Pancreas (tissue), 10 donors: ENCODE measurements at regions not wholly inside any gene's neighbourhood (a gene's known extent, or its start where the extent isn't known, plus 50 kb on each side); places are given as distances from the start of the nearest gene placed in this dataset.

ENCODE experiments used
- ATAC-seq, 4 donors: fragments of 200-7000 bp; cut with Tn5 transposase; one replicate each; pipeline versions ENCODE4 v1.8.0 to v1.9.1; 2020; ENCODE audit warnings: mild to moderate bottlenecking in 4 of 4, moderate library complexity in 4 of 4
- DNase-seq, 6 donors: peaks; one replicate each; pipeline ENCODE4 v3.0.0-alpha.2; 2020
- FAIRE-seq: peaks from 2 replicates; lab custom pipeline; 2012; peaks lifted over from hg19 to GRCh38; lab: Jason Lieb, UNC
- H3K27ac ChIP-seq, 4 donors: fragments of 200-600 bp; sonication (generic); 1 replicate in 3 of 4; 2 replicates in 1 of 4; pipeline versions ENCODE4 v1.5.0 to v1.8.0; 2020
- H3K27me3 ChIP-seq, 4 donors: fragments of 200-600 bp; one replicate each; pipeline ENCODE4 v1.8.0; 2021
- H3K36me3 ChIP-seq, 3 donors: fragments of 200-600 bp; sonication (generic) in 1 of 3; one replicate each; pipeline versions ENCODE4 v1.5.0 to v1.8.0; 2020 to 2021
- H3K4me1 ChIP-seq, 3 donors: fragments of 200-600 bp; one replicate each; pipeline ENCODE4 v1.8.0; 2021
- H3K4me3 ChIP-seq, 4 donors: fragments of 200-600 bp; sonication (generic) in 2 of 4; one replicate each; pipeline versions ENCODE4 v1.5.0 to v1.8.0; 2020 to 2021
- H3K9me3 ChIP-seq, 4 donors: fragments of 200-600 bp; one replicate each; pipeline ENCODE4 v1.8.0; 2021
- WGBS, 2 donors: extraction: QIAGEN DNeasy Blood & Tissue Kit; methylation state at CpG; one replicate each; pipeline ENCODE4 v1.1.7; 2013; 5-methylcytosine and 5-hydroxymethylcytosine counted together
- intact Hi-C, 3 donors: fragments of 100-400 bp; cut with DNase I; formaldehyde crosslinking; loops; one replicate each; pipeline versions ENCODE4 v1.11.1 to v1.14.2; 2022
- TF ChIP-seq, protein P1 (sequence below), 4 donors: fragments of 200-600 bp; sonication (generic) in 3 of 4; IDR thresholded peaks; one replicate each; pipeline versions ENCODE4 v1.5.0 to v1.8.0; 2021; ENCODE audit warnings: antibody characterized with exemption in 4 of 4
- donor health status: healthy with polysubstance abuse.
- donor health status: DM: no; HTN: no; CAD: no; lungs with moderate emphysema.
- donor health status: DM: no; HTN: no; CAD: no.
- donor health status: control.
- donor health status: control.
- donor health status: Bipolar disorder and iron deficiency.
- donor health status: DM: yes; HTN: yes; CAD: no.
- donor health status: DM: no; HTN: no; CAD: no.
- donor health status: DM: no; HTN: no; CAD: no.
- donor health status: DM: yes; HTN: yes; CAD: no.

DNA sequence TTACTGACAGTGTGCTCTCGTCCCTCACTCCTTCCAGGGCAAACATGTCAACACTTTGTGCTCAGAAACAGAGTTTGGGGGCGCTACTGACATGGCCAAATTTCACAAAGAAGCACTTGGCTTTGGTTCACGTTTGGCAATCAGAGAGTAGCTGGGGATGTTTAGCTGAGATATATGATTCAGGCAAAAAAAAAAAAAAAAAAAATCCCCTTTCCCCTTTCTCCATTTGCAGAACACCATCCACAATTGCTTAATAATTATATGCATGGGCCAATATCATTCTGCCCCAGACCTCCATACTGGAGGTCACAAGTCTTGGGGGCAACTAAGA is 128.4 kb upstream of the ADGRF1 start:
- ATAC-seq, result no peak
- no peak overlapping the region for H3K4me3 ChIP-seq
- no peaks in the 10 kb centered on the region for H3K4me1 ChIP-seq
- no peak for DNase-seq
- no peak overlapping the region for H3K27ac ChIP-seq
- H3K36me3 ChIP-seq, result no peaks in the 10 kb centered on the region
- no peak for FAIRE-seq
- no peaks in the 10 kb centered on the region for H3K27me3 ChIP-seq
- intact Hi-C loops, result no loop called here
- TF ChIP-seq, protein P1, sequence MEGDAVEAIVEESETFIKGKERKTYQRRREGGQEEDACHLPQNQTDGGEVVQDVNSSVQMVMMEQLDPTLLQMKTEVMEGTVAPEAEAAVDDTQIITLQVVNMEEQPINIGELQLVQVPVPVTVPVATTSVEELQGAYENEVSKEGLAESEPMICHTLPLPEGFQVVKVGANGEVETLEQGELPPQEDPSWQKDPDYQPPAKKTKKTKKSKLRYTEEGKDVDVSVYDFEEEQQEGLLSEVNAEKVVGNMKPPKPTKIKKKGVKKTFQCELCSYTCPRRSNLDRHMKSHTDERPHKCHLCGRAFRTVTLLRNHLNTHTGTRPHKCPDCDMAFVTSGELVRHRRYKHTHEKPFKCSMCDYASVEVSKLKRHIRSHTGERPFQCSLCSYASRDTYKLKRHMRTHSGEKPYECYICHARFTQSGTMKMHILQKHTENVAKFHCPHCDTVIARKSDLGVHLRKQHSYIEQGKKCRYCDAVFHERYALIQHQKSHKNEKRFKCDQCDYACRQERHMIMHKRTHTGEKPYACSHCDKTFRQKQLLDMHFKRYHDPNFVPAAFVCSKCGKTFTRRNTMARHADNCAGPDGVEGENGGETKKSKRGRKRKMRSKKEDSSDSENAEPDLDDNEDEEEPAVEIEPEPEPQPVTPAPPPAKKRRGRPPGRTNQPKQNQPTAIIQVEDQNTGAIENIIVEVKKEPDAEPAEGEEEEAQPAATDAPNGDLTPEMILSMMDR (IDR thresholded peaks at IDR 0.05), result no peak
- WGBS, 2 donors, result 76 to 81% methylated on average over 3 of the region's 3 CpGs
- H3K9me3 ChIP-seq, result no peaks in the 10 kb centered on the region

DNA sequence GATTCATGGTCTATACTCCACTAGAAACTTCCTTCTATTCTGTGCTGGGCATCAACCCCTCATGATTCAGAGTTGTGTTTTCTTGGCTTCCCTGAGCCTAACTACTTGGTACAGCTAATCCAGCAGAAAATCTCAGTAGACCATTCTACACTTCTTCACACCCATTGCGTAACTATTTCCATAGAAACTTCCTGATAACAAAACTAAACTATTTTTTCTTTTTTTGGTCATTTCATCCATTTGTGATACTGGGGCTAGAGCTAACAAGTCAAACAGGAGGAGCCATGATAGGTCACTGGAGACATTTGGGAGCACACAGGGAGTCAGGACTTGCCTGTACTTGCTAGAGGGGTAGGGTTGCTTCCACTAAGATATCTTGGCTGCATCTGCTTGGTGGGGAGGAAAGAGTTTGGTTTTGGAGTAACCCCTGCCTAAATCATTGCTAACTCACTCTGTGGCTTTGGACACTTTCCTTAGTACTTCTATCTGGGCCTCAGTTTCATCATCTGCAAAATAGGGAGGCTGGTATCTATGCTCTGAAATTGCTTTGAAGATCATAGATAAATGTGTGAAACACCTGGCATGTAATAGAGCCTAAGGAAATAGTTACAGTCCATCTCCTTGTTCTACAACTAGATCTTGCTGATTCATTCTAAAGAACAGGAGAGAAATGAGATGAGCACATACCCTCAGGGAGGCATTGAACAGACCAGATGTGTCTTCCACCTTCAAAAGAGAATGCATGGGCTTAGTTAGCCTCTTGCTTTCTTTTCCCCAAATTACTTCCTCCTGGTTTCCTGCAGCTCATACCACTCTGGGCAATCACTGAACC is 127.9 kb upstream of the ADGRF1 start:
- H3K4me1 ChIP-seq, result no peaks in the 10 kb centered on the region
- H3K4me3 ChIP-seq, result no peak overlapping the region
- H3K27me3 ChIP-seq, result no peaks in the 10 kb centered on the region
- no peaks in the 10 kb centered on the region for H3K9me3 ChIP-seq
- intact Hi-C loops, result no loop called here
- FAIRE-seq (no peak), DNase-seq (no peak), ATAC-seq (peak in 3 of 4 donors; percentile 22 to 71 (median 44))
- H3K36me3 ChIP-seq, result no peaks in the 10 kb centered on the region
- no peak overlapping the region for H3K27ac ChIP-seq
- TF ChIP-seq, protein P1 (IDR thresholded peaks at IDR 0.05), result no peak
- WGBS, 2 donors, result 93 to 98% methylated on average over 1 of the region's 1 CpG

DNA sequence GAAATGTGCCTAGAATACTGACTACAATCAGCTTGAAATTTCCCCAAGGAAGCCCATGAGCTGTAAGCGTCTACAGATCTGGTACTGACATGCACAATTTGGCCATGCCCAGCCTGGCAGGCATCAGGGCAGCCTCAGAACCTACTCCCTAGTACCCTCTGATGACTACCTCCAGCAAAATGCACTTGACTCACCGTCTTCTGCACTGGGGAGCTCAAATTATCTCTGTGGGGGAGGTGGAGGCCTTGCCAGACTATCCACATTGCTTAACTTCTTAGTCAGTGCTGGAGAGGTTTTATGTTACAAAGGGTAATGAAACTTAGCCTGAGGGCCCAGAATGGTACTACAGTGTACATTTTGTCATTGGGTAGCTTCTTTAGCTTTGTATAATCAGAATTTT is 126.0 kb upstream of the ADGRF1 start:
- H3K36me3 ChIP-seq, result no peaks in the 10 kb centered on the region
- intact Hi-C loops, result no loop called here
- WGBS, 2 donors, result 56 to 64% methylated on average over 2 of the region's 2 CpGs
- H3K27me3 ChIP-seq, result no peaks in the 10 kb centered on the region
- FAIRE-seq (no peak), DNase-seq (no peak), ATAC-seq (peak in 3 of 4 donors; percentile 76 to 80 (median 79))
- H3K4me3 ChIP-seq, result no peak overlapping the region
- H3K27ac ChIP-seq, result no peak overlapping the region
- H3K9me3 ChIP-seq, result no peaks in the 10 kb centered on the region
- TF ChIP-seq, protein P1 (IDR thresholded peaks at IDR 0.05), result no peak
- H3K4me1 ChIP-seq, result no peaks in the 10 kb centered on the region

DNA sequence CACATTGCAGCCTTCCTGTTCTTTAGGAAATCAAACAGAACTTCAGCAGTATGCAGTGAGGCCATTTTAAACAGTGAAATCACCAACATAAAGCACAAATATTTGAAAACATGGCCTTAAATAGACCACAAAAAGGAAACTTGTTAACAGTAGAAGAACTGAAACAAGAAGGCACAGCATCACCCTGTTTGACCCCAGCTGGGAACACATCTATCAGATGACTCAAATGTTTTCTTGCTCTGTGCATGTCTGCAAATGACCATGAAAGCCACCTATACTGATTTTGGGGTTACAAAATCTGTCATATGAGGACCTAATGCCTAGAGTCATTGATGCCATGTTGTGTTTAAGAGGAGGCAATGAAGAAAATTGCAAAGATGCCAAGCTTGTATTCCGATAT is 123.8 kb upstream of the ADGRF1 start:
- DNase-seq (no peak), ATAC-seq (peak in 1 of 4 donors; percentile 30), FAIRE-seq (no peak)
- Histone ChIP-seq H3K9me3 (no peaks in the 10 kb centered on the region), H3K4me3 (no peak overlapping the region), H3K27ac (no peak overlapping the region), H3K4me1 (peaks cover 0 to 3% (median 0%) of the 10 kb centered on the region in 3 donors), H3K27me3 (no peaks in the 10 kb centered on the region), H3K36me3 (no peaks in the 10 kb centered on the region)
- 91 to 94% methylated on average over 1 of the region's 1 CpG for WGBS, 2 donors
- intact Hi-C loops, result no loop called here
- TF ChIP-seq, protein P1 (IDR thresholded peaks at IDR 0.05), result no peak

DNA sequence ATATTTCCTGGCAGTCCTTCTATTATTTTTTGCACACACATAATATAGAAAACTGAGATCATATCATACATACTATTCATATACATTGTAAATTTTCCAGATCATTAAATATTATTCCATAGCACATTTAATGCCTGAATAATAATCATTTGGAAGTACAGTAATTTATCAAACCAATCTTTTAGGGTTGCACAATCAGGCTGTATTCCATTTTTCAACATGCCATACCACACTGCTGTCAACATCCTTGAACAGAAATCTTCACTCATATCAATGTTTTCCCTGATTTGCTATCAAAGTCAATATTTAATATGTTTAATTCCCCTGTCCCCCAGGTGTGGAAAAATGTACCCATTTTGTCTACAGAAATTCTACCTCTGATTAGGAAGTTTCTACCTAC is 122.7 kb upstream of the ADGRF1 start:
- no peak for FAIRE-seq
- intact Hi-C loops, result no loop called here
- peaks cover 0 to 3% (median 0%) of the 10 kb centered on the region in 3 donors for H3K4me1 ChIP-seq
- no peak overlapping the region for H3K4me3 ChIP-seq
- DNase-seq, result no peak
- TF ChIP-seq, protein P1 (IDR thresholded peaks at IDR 0.05), result no peak
- no peaks in the 10 kb centered on the region for H3K9me3 ChIP-seq
- ATAC-seq, result no peak
- no peak overlapping the region for H3K27ac ChIP-seq
- H3K27me3 ChIP-seq, result no peaks in the 10 kb centered on the region
- no peaks in the 10 kb centered on the region for H3K36me3 ChIP-seq
